ENCODE measurements at regions not wholly inside any gene's neighbourhood (a gene's known extent, or its start where the extent isn't known, plus 50 kb on each side); places are given as distances from the start of the nearest gene placed in this dataset.

- TF ChIP-seq FOXA1 (IDR thresholded peaks at IDR 0.05) (no peak), BHLHE40 (IDR thresholded peaks at IDR 0.05; ENCODE audit: borderline replicate concordance) (no peak)
These were observed 723.5 kb upstream of the POM121L12 start for GRCh38 chr7:52311886-52312285.

All from HEK293T (cell line).